Astrocyte (in vitro differentiated cells and primary cell): ENCODE measurements at regions not wholly inside any gene's neighbourhood (a gene's known extent, or its start where the extent isn't known, plus 50 kb on each side); places are given as distances from the start of the nearest gene placed in this dataset.

ENCODE experiments used
- DNase-seq: peaks from one replicate; pipeline ENCODE4 v3.0.0-alpha.2; 2010; ENCODE audit warnings: low read depth
- FAIRE-seq: peaks from 2 replicates; lab custom pipeline; 2011; peaks lifted over from hg19 to GRCh38; lab: Jason Lieb, UNC
- H2AFZ ChIP-seq: 2 replicates; pipeline ENCODE4 v1.6.0; 2012; ENCODE audit warnings: low read depth, low read length, inconsistent platforms
- H3K27ac ChIP-seq: 2 replicates; pipeline ENCODE4 v1.5.1; 2011; ENCODE audit warnings: low read depth, low read length, inconsistent platforms
- H3K27me3 ChIP-seq: 2 replicates; pipeline ENCODE4 v1.6.0; 2011; ENCODE audit warnings: low read length, inconsistent platforms; ENCODE audit not compliant: insufficient read depth
- H3K36me3 ChIP-seq: 2 replicates; pipeline ENCODE4 v1.5.1; 2011; ENCODE audit warnings: low read length, inconsistent platforms; ENCODE audit not compliant: insufficient read depth
- H3K4me1 ChIP-seq: 2 replicates; pipeline ENCODE4 v1.5.1; 2011; ENCODE audit warnings: low read length, inconsistent platforms; ENCODE audit not compliant: insufficient read depth
- H3K4me2 ChIP-seq: 2 replicates; pipeline ENCODE4 v1.6.0; 2012; ENCODE audit warnings: low read length, inconsistent platforms
- H3K4me3 ChIP-seq: 2 replicates; pipeline ENCODE4 v1.5.1; 2011; ENCODE audit warnings: low read depth, mild to moderate bottlenecking, low read length, inconsistent platforms; ENCODE audit not compliant: insufficient read depth
- H3K79me2 ChIP-seq: 2 replicates; pipeline ENCODE4 v1.6.0; 2012; ENCODE audit warnings: mild to moderate bottlenecking, low read length, inconsistent platforms; ENCODE audit not compliant: insufficient read depth
- H3K9ac ChIP-seq: 2 replicates; pipeline ENCODE4 v1.6.0; 2012; ENCODE audit warnings: mild to moderate bottlenecking, low read length, inconsistent platforms
- H3K9me3 ChIP-seq: 2 replicates; pipeline ENCODE4 v1.5.1; 2012; ENCODE audit warnings: low read depth, mild to moderate bottlenecking, low read length, inconsistent platforms; ENCODE audit not compliant: insufficient read depth
- H4K20me1 ChIP-seq: 2 replicates; pipeline ENCODE4 v1.6.0; 2012; ENCODE audit warnings: low read length, inconsistent platforms; ENCODE audit not compliant: insufficient read depth
- H3K27ac Mint-ChIP-seq: one replicate; pipeline ENCODE4 v1.8.0; 2021; ENCODE audit warnings: mild to moderate bottlenecking, mixed read lengths; ENCODE audit not compliant: unreplicated experiment
- H3K27me3 Mint-ChIP-seq: one replicate; pipeline ENCODE4 v1.8.0; 2021; ENCODE audit warnings: low read depth, mixed read lengths; ENCODE audit not compliant: unreplicated experiment
- H3K36me3 Mint-ChIP-seq: one replicate; pipeline ENCODE4 v1.8.0; 2021; ENCODE audit warnings: low read depth, mixed read lengths; ENCODE audit not compliant: unreplicated experiment
- H3K4me1 Mint-ChIP-seq: one replicate; pipeline ENCODE4 v1.8.0; 2021; ENCODE audit warnings: low read depth, mixed read lengths; ENCODE audit not compliant: unreplicated experiment
- H3K4me3 Mint-ChIP-seq: one replicate; pipeline ENCODE4 v1.8.0; 2021; ENCODE audit warnings: mild to moderate bottlenecking, moderate library complexity, mixed read lengths; ENCODE audit not compliant: unreplicated experiment
- H3K9me3 Mint-ChIP-seq: one replicate; pipeline ENCODE4 v1.8.0; 2021; ENCODE audit warnings: mild to moderate bottlenecking, mixed read lengths; ENCODE audit not compliant: unreplicated experiment
- EZH2 ChIP-seq: IDR thresholded peaks from 2 replicates; pipeline ENCODE4 v1.6.1; 2012; ENCODE audit warnings: mild to moderate bottlenecking, low read length, inconsistent platforms; ENCODE audit not compliant: insufficient read depth
- TF ChIP-seq, protein P1 (sequence below): IDR thresholded peaks from 2 replicates; pipeline ENCODE4 v1.5.1; 2011; ENCODE audit warnings: low read depth, mild to moderate bottlenecking, inconsistent platforms, low read length, moderate library complexity; ENCODE audit not compliant: insufficient read depth

DNA sequence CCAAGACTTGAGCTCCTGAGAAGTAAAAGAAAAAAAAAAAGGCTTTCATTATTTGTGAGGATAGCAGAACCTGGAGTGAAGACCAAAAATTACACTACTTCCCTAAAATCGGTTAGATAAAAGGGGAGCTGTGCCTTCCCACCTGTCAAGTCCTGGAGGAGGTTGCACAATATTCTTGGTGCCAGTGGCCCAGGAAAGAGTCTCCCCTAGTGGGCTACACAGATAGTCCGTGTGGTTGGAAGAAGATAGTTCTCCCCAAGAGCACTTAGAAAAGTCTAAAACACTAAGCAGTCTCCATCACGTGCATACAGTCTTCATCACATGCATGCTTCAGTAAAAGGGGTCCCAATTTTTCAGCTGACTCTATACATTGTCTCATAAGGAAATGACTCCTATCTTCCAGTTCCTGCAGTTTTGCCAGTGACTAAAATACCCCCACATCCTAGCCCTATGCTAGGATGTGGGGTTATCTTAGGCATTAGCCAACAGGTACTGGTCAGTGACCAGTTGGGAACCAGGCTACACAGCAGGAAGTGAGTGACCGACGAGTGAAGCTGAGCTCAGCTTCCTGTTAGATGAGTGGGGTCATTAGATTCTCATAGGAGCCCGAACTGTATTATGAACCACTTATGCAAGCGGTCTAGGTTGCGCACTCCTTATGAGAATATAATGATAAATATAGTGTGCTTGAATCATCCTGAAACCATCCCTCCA is 199.5 kb upstream of the FAM83B start:
- H3K4me3 ChIP-seq: no peak overlapping the region
- H3K27ac Mint-ChIP-seq: peak overlapping the region; percentile 21
- H4K20me1 ChIP-seq: no peaks in the 10 kb centered on the region
- FAIRE-seq: no peak
- H3K4me3 Mint-ChIP-seq: no peak overlapping the region
- no peak for DNase-seq
- H3K79me2 ChIP-seq: no peaks in the 10 kb centered on the region
- peak overlapping the region; percentile 6 for H3K4me2 ChIP-seq
- no peak overlapping the region for H3K9ac ChIP-seq
- H2AFZ ChIP-seq: no peak overlapping the region
- no peaks in the 10 kb centered on the region for H3K36me3 ChIP-seq
- H3K27me3 Mint-ChIP-seq: no peaks in the 10 kb centered on the region
- H3K27ac ChIP-seq: no peak overlapping the region
- no peaks in the 10 kb centered on the region for H3K36me3 Mint-ChIP-seq
- H3K4me1 Mint-ChIP-seq: peaks cover 5% of the 10 kb centered on the region
- no peak for TF ChIP-seq EZH2
- TF ChIP-seq, protein P1, sequence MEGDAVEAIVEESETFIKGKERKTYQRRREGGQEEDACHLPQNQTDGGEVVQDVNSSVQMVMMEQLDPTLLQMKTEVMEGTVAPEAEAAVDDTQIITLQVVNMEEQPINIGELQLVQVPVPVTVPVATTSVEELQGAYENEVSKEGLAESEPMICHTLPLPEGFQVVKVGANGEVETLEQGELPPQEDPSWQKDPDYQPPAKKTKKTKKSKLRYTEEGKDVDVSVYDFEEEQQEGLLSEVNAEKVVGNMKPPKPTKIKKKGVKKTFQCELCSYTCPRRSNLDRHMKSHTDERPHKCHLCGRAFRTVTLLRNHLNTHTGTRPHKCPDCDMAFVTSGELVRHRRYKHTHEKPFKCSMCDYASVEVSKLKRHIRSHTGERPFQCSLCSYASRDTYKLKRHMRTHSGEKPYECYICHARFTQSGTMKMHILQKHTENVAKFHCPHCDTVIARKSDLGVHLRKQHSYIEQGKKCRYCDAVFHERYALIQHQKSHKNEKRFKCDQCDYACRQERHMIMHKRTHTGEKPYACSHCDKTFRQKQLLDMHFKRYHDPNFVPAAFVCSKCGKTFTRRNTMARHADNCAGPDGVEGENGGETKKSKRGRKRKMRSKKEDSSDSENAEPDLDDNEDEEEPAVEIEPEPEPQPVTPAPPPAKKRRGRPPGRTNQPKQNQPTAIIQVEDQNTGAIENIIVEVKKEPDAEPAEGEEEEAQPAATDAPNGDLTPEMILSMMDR: no peak
- H3K9me3 Mint-ChIP-seq: no peaks in the 10 kb centered on the region
- H3K27me3 ChIP-seq: no peaks in the 10 kb centered on the region
- H3K4me1 ChIP-seq: no peaks in the 10 kb centered on the region
- H3K9me3 ChIP-seq: no peaks in the 10 kb centered on the region

DNA sequence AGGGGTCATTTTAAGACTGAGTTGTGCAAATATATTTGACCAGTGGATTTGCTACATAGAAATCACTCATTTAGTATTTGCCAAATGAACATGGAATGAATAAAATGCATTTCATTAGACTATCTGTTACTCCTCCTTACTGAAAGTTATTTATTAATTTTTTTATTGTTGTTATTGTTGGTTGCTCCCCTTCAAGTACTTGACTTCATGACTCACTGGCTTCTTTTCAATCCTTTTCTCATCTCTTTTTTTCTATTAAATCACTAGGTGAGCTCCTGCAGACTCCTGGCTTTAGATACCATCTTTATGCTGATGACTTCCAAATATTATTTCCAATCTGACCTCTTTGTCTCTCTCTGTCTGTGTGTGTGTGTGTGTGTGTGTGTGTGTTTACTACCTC is 192.2 kb upstream of the FAM83B start:
- no peak overlapping the region for H3K9ac ChIP-seq
- no peak overlapping the region for H3K4me3 Mint-ChIP-seq
- no peak overlapping the region for H3K27ac Mint-ChIP-seq
- H3K4me2 ChIP-seq: no peak overlapping the region
- TF ChIP-seq, protein P1: no peak
- TF ChIP-seq EZH2: no peak
- no peaks in the 10 kb centered on the region for H3K36me3 Mint-ChIP-seq
- H3K4me1 Mint-ChIP-seq: no peaks in the 10 kb centered on the region
- H3K27me3 Mint-ChIP-seq: no peaks in the 10 kb centered on the region
- DNase-seq (no peak), FAIRE-seq (no peak)
- no peak overlapping the region for H3K4me3 ChIP-seq
- H3K79me2 ChIP-seq: no peaks in the 10 kb centered on the region
- no peaks in the 10 kb centered on the region for H4K20me1 ChIP-seq
- H3K27me3 ChIP-seq: no peaks in the 10 kb centered on the region
- no peaks in the 10 kb centered on the region for H3K36me3 ChIP-seq
- H3K9me3 ChIP-seq: no peaks in the 10 kb centered on the region
- H3K27ac ChIP-seq: no peak overlapping the region
- H3K4me1 ChIP-seq: no peaks in the 10 kb centered on the region
- H3K9me3 Mint-ChIP-seq: no peaks in the 10 kb centered on the region
- no peak overlapping the region for H2AFZ ChIP-seq

DNA sequence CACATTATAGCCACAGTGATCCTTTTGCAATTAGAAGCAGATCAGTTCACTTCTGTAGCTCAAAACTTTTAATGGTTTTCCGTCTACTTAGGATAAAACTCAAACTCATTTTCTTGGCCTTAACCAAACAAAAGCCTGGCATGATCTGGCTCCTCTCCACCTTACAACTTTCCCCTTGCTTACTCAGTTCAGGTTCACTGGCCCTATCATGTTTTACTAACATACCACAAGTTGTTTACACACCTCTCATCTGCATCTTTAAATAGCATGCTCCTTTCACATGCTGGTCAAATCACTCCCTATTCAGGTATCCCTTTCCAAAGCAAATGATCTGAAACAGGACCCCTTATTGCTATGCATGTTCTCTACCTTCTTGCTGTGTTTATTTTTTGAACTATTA is 191.4 kb upstream of the FAM83B start:
- H3K9me3 ChIP-seq: no peaks in the 10 kb centered on the region
- no peaks in the 10 kb centered on the region for H3K36me3 Mint-ChIP-seq
- H3K79me2 ChIP-seq: no peaks in the 10 kb centered on the region
- H3K27me3 Mint-ChIP-seq: no peaks in the 10 kb centered on the region
- H4K20me1 ChIP-seq: no peaks in the 10 kb centered on the region
- FAIRE-seq: no peak
- H3K27ac Mint-ChIP-seq: no peak overlapping the region
- no peak overlapping the region for H3K27ac ChIP-seq
- H3K36me3 ChIP-seq: no peaks in the 10 kb centered on the region
- no peaks in the 10 kb centered on the region for H3K27me3 ChIP-seq
- H2AFZ ChIP-seq: no peak overlapping the region
- H3K4me3 Mint-ChIP-seq: no peak overlapping the region
- no peak for TF ChIP-seq EZH2
- TF ChIP-seq, protein P1: no peak
- DNase-seq: no peak
- no peaks in the 10 kb centered on the region for H3K4me1 Mint-ChIP-seq
- H3K4me1 ChIP-seq: no peaks in the 10 kb centered on the region
- no peaks in the 10 kb centered on the region for H3K9me3 Mint-ChIP-seq
- no peak overlapping the region for H3K4me2 ChIP-seq
- no peak overlapping the region for H3K9ac ChIP-seq
- no peak overlapping the region for H3K4me3 ChIP-seq
